Thyroid gland (tissue), 4 donors: ENCODE measurements at regions not wholly inside any gene's neighbourhood (a gene's known extent, or its start where the extent isn't known, plus 50 kb on each side); places are given as distances from the start of the nearest gene placed in this dataset.

Experiments used
- POLR2A ChIP-seq, 2 donors: fragments of 450-650 bp; IDR thresholded peaks; one replicate each; pipeline ENCODE4 v1.6.1; 2017; ENCODE audit warnings: antibody characterized with exemption in 2 of 2, mild to moderate bottlenecking in 2 of 2, moderate library complexity in 1 of 2
- TF ChIP-seq, protein P1 (sequence below), 6 experiments: fragments of 200-600 bp in 3 of 6; fragments of 450-650 bp in 3 of 6; sonication (generic) in 3 of 6; IDR thresholded peaks; one replicate each; pipeline ENCODE4 v1.5.1; 2016 to 2019; ENCODE audit warnings: antibody characterized with exemption in 6 of 6, mild to moderate bottlenecking in 2 of 6, inconsistent platforms in 1 of 6, moderate library complexity in 1 of 6

- TF ChIP-seq, protein P1, sequence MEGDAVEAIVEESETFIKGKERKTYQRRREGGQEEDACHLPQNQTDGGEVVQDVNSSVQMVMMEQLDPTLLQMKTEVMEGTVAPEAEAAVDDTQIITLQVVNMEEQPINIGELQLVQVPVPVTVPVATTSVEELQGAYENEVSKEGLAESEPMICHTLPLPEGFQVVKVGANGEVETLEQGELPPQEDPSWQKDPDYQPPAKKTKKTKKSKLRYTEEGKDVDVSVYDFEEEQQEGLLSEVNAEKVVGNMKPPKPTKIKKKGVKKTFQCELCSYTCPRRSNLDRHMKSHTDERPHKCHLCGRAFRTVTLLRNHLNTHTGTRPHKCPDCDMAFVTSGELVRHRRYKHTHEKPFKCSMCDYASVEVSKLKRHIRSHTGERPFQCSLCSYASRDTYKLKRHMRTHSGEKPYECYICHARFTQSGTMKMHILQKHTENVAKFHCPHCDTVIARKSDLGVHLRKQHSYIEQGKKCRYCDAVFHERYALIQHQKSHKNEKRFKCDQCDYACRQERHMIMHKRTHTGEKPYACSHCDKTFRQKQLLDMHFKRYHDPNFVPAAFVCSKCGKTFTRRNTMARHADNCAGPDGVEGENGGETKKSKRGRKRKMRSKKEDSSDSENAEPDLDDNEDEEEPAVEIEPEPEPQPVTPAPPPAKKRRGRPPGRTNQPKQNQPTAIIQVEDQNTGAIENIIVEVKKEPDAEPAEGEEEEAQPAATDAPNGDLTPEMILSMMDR (IDR thresholded peaks at IDR 0.05) = no peak
- TF ChIP-seq POLR2A (IDR thresholded peaks at IDR 0.05) = no peak
Observed at GRCh38 chr22:47304191-47304831, 541.9 kb downstream of the TBC1D22A start.
